ENCODE measurements at regions not wholly inside any gene's neighbourhood (a gene's known extent, or its start where the extent isn't known, plus 50 kb on each side); places are given as distances from the start of the nearest gene placed in this dataset.

DNA sequence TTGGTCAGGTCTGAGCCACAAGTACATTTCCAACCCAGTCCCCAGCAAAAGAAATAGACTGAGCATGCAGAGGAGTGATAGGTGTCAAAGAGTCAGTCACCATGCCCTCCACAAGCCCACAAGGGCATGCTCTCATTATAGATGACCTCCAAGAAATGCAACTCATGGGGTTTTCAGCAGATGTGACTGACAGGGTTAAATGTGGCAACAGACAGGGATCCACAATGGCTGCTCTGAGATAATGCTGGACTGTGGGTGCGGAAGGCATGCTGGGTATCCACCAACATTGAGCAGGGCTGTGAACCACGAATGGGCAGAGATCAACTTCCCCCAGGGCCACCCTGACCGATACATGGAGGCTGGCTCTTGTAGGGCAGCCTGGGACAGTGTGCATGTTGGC is 115.8 kb downstream of the BCOR start:
- TF ChIP-seq, protein P1, sequence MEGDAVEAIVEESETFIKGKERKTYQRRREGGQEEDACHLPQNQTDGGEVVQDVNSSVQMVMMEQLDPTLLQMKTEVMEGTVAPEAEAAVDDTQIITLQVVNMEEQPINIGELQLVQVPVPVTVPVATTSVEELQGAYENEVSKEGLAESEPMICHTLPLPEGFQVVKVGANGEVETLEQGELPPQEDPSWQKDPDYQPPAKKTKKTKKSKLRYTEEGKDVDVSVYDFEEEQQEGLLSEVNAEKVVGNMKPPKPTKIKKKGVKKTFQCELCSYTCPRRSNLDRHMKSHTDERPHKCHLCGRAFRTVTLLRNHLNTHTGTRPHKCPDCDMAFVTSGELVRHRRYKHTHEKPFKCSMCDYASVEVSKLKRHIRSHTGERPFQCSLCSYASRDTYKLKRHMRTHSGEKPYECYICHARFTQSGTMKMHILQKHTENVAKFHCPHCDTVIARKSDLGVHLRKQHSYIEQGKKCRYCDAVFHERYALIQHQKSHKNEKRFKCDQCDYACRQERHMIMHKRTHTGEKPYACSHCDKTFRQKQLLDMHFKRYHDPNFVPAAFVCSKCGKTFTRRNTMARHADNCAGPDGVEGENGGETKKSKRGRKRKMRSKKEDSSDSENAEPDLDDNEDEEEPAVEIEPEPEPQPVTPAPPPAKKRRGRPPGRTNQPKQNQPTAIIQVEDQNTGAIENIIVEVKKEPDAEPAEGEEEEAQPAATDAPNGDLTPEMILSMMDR (IDR thresholded peaks at IDR 0.05): no peak
- no peak for TF ChIP-seq EP300 (IDR thresholded peaks at IDR 0.05)
